ENCODE measurements at regions not wholly inside any gene's neighbourhood (a gene's known extent, or its start where the extent isn't known, plus 50 kb on each side); places are given as distances from the start of the nearest gene placed in this dataset.

DNA sequence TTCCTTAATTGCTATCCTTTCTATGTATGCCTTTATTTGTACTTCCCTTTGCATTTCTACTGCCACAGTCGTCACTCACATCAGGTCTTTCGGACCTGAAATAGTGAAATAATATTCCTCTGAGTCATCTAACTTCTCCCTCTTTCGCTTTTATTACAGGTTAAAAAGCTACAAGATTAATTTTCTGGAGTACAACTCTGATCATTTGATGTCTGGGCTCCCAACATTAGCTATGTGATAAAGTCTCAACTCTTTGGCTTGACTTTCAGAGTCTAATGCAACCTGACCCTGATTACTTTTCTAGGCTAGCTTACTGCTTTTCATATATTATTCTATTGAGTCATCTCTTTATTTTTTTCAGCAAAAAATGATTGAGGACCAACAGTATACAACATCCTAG is 638.8 kb upstream of the WWC1 start:
- Histone ChIP-seq H3K4me3 (no peak overlapping the region), H3K27me3 (no peaks in the 10 kb centered on the region), H3K27ac (no peak overlapping the region), H3K4me1 (peaks cover 0 to 21% (median 0%) of the 10 kb centered on the region in 4 donors), H3K9me3 (no peaks in the 10 kb centered on the region), H3K36me3 (no peaks in the 10 kb centered on the region)
- intact Hi-C loops (cut with DNase I; ENCODE audit: low total_unique reads), result no loop called here
- DNase-seq, result no peak
- TF ChIP-seq, protein P1, sequence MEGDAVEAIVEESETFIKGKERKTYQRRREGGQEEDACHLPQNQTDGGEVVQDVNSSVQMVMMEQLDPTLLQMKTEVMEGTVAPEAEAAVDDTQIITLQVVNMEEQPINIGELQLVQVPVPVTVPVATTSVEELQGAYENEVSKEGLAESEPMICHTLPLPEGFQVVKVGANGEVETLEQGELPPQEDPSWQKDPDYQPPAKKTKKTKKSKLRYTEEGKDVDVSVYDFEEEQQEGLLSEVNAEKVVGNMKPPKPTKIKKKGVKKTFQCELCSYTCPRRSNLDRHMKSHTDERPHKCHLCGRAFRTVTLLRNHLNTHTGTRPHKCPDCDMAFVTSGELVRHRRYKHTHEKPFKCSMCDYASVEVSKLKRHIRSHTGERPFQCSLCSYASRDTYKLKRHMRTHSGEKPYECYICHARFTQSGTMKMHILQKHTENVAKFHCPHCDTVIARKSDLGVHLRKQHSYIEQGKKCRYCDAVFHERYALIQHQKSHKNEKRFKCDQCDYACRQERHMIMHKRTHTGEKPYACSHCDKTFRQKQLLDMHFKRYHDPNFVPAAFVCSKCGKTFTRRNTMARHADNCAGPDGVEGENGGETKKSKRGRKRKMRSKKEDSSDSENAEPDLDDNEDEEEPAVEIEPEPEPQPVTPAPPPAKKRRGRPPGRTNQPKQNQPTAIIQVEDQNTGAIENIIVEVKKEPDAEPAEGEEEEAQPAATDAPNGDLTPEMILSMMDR (IDR thresholded peaks at IDR 0.05), result no peak

DNA sequence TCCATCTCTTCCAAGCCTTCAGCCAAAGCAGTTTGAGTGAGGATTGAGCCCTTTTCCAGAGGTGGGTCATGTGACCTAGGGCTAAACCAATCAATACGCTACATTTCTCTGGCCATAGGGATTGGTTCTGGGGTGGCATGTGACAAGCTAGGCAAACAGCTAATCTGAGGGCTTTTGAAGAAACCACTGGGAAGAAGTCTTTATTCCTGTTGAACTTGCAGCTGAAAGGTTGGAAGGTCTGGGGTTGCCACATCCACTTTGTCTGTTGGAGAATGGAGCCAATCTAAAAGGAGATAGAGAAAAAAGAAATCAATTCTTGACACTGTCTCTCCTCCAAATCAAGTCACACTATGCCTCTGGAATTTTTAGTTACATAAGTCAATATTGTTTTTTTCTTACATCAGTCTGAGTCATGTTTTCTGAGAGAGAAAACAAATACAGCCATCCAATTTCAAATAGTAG is 637.8 kb upstream of the WWC1 start:
- TF ChIP-seq, protein P1 (IDR thresholded peaks at IDR 0.05), result no peak
- Histone ChIP-seq H3K4me1 (peaks cover 0 to 21% (median 0%) of the 10 kb centered on the region in 4 donors), H3K9me3 (no peaks in the 10 kb centered on the region), H3K27ac (no peak overlapping the region), H3K4me3 (no peak overlapping the region), H3K36me3 (no peaks in the 10 kb centered on the region), H3K27me3 (no peaks in the 10 kb centered on the region)
- no peak for DNase-seq
- intact Hi-C loops (cut with DNase I; ENCODE audit: low total_unique reads), result no loop called here

DNA sequence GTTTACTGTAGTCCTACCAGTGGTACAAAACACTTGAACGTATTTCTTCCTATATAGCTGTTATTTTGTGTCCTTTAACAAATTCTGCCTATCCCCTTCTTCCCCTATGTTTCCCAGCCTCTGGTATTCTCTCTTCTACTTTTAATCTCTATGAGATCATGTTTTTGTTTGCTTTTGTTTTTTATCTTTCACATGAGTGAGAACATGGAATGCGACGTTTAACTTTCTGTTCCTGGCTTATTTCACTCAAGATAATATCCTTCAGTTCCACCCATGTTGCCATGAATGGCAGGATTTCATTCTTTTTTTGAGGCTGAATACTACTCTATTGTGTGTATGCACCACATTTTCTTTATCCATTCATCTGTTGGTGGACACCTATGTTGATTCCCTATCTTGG is 634.4 kb upstream of the WWC1 start:
- Histone ChIP-seq H3K9me3 (no peaks in the 10 kb centered on the region), H3K36me3 (no peaks in the 10 kb centered on the region), H3K4me3 (no peak overlapping the region), H3K27ac (no peak overlapping the region), H3K27me3 (no peaks in the 10 kb centered on the region), H3K4me1 (peaks cover 0 to 21% (median 0%) of the 10 kb centered on the region in 4 donors)
- intact Hi-C loops (cut with DNase I; ENCODE audit: low total_unique reads), result no loop called here
- DNase-seq, result no peak
- TF ChIP-seq, protein P1 (IDR thresholded peaks at IDR 0.05), result no peak

DNA sequence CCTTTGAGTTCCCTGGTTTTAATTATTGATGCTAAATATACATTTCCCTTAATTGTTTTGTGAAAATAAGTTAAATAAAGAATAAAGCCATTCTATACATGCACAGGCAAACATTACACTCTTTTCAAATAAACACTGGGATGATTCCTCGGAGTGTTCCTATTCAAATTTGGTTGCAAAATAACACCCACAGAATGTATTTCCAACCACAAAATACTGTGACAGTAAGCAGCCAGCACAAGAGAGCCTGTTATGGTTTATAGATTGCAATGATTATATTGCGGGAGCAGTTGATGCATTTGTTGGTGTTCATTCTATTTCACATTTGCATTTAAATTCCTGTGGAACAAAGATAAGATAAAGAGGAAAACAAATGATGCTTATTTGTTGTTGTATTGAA is 632.6 kb upstream of the WWC1 start:
- DNase-seq, result no peak
- intact Hi-C loops (cut with DNase I; ENCODE audit: low total_unique reads), result no loop called here
- H3K27me3 ChIP-seq, result no peaks in the 10 kb centered on the region
- no peak overlapping the region for H3K27ac ChIP-seq
- H3K36me3 ChIP-seq, result no peaks in the 10 kb centered on the region
- no peak overlapping the region for H3K4me3 ChIP-seq
- TF ChIP-seq, protein P1 (IDR thresholded peaks at IDR 0.05), result no peak
- H3K9me3 ChIP-seq, result no peaks in the 10 kb centered on the region
- H3K4me1 ChIP-seq, result peaks cover 0 to 8% (median 0%) of the 10 kb centered on the region in 4 donors

DNA sequence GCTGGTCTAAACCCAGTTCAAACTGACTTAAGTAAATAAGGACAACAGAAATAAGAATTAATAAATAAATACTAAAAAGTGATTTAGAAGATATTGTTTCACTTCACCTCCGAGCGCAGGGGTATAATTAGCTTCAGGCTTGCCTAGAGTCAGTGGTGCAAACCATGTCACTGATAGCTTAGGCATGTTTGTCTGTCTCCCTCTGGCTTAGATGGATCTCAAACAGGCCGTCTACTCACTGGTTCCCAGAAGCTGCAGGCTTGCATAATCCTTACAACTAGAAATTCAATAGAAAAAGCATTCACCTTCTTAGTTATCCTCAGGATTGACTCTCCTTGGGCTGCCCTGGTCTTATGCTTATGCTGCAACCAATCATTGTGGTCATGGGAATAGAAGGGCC is 629.8 kb upstream of the WWC1 start:
- H3K27ac ChIP-seq, result no peak overlapping the region
- no peaks in the 10 kb centered on the region for H3K9me3 ChIP-seq
- TF ChIP-seq, protein P1 (IDR thresholded peaks at IDR 0.05), result no peak
- H3K4me1 ChIP-seq, result no peaks in the 10 kb centered on the region
- no peak overlapping the region for H3K4me3 ChIP-seq
- intact Hi-C loops (cut with DNase I; ENCODE audit: low total_unique reads), result no loop called here
- no peaks in the 10 kb centered on the region for H3K36me3 ChIP-seq
- no peak for DNase-seq
- H3K27me3 ChIP-seq, result no peaks in the 10 kb centered on the region

DNA sequence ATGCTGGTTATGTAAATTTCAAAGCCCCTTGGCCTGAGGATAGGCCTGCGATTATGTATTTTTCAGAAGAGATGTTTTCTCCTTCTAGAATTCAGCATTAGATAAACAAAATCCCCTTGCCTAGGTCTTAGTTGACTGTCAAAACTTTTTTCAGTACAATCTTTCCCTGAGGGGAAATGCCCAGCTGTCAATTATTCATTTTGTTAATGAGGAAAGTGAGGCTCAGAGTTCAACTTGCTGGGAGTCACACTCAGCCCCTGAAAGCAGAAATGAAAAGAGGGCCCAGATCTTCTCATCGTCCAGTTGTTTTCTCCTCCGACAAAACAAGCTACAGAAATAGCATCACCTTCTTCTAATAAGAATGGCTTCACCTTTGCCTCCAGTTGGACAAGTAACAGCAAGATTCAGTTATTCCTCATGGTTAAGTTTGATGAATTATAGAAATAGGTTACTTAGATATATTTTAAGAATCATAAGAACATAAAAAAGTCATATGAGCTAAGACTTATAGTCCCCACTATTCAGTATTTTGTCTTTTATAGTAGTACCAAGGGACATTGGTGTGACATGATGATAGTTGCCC is 627.1 kb upstream of the WWC1 start:
- intact Hi-C loops (cut with DNase I; ENCODE audit: low total_unique reads), result no loop called here

More for the DNA sequence above, 627.1 kb upstream of the WWC1 start:
- TF ChIP-seq, protein P1 (IDR thresholded peaks at IDR 0.05), result no peak
- DNase-seq, result no peak
- no peaks in the 10 kb centered on the region for H3K4me1 ChIP-seq
- no peaks in the 10 kb centered on the region for H3K9me3 ChIP-seq
- no peaks in the 10 kb centered on the region for H3K27me3 ChIP-seq
- no peak overlapping the region for H3K27ac ChIP-seq
- no peak overlapping the region for H3K4me3 ChIP-seq
- H3K36me3 ChIP-seq, result no peaks in the 10 kb centered on the region

Data from tibial artery (tissue), 4 donors.